Esophagus squamous epithelium (tissue), 5 donors: ENCODE measurements at regions not wholly inside any gene's neighbourhood (a gene's known extent, or its start where the extent isn't known, plus 50 kb on each side); places are given as distances from the start of the nearest gene placed in this dataset.

ENCODE experiments used
- DNase-seq: peaks from one replicate; lab custom pipeline; 2025; lab: John Stamatoyannopoulos, UW
- H3K27ac ChIP-seq, 4 donors: fragments of 200-600 bp; sonication (generic); one replicate each; pipeline ENCODE4 v1.5.1; 2016 to 2019; ENCODE audit warnings: mild to moderate bottlenecking in 1 of 4
- H3K27me3 ChIP-seq, 4 donors: fragments of 200-600 bp; sonication (generic); 1 replicate in 3 of 4; 2 replicates in 1 of 4; pipeline versions ENCODE4 v1.5.1 to v1.6.0; 2017 to 2021; ENCODE audit warnings: antibody characterized with exemption in 1 of 4
- H3K36me3 ChIP-seq, 3 donors: fragments of 200-600 bp; sonication (generic); one replicate each; pipeline ENCODE4 v1.5.1; 2016 to 2019
- H3K4me1 ChIP-seq, 3 donors: fragments of 200-600 bp; sonication (generic); one replicate each; pipeline ENCODE4 v1.5.1; 2017 to 2019
- H3K4me3 ChIP-seq, 4 donors: fragments of 200-600 bp; sonication (generic); 1 replicate in 3 of 4; 2 replicates in 1 of 4; pipeline ENCODE4 v1.5.1; 2016 to 2019; ENCODE audit warnings: mild to moderate bottlenecking in 2 of 4, moderate library complexity in 1 of 4
- H3K9me3 ChIP-seq, 3 donors: fragments of 200-600 bp; sonication (generic); one replicate each; pipeline ENCODE4 v1.5.1; 2016 to 2019
- POLR2A ChIP-seq, 4 donors: fragments of 450-650 bp; IDR thresholded peaks; one replicate each; pipeline ENCODE4 v1.6.1; 2017; ENCODE audit warnings: antibody characterized with exemption in 4 of 4, mild to moderate bottlenecking in 4 of 4, moderate library complexity in 3 of 4
- WGBS, 2 donors: methylation state at CpG; one replicate each; pipeline ENCODE4 v1.1.5; 2018; 5-methylcytosine and 5-hydroxymethylcytosine counted together
- intact Hi-C: fragments of 100-400 bp; cut with DNase I; formaldehyde crosslinking; loops from one replicate; pipeline ENCODE4 v1.15.0; 2022
- TF ChIP-seq, protein P1 (sequence below), 6 experiments: fragments of 450-650 bp in 4 of 6; fragments of 200-600 bp in 2 of 6; sonication (generic) in 2 of 6; IDR thresholded peaks; one replicate each; pipeline ENCODE4 v1.5.1; 2016 to 2019; ENCODE audit warnings: antibody characterized with exemption in 6 of 6, mild to moderate bottlenecking in 4 of 6, moderate library complexity in 4 of 6
- donor health status: DM: yes; HTN: yes; CAD: no.

DNA sequence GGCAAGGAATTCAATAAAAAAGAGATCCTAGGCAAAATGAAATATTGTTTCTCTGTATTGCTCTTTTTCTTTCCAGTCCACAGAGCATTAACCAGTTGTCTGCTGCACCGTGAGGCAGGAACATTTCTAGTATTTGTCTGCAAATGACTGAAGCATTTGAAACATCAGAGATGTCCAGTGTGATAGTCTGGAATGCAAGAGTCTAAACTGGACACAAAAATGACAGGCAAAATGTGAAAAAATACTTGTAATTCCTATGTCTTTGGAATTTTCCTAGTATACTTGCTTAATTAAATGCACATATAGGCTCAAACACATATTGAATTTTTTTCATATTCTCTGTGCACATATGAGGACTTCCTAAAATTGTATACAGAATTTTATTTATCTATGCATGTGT lies 120.5 kb upstream of the SPATS2L start:
- TF ChIP-seq POLR2A (IDR thresholded peaks at IDR 0.05) = no peak
- TF ChIP-seq, protein P1, sequence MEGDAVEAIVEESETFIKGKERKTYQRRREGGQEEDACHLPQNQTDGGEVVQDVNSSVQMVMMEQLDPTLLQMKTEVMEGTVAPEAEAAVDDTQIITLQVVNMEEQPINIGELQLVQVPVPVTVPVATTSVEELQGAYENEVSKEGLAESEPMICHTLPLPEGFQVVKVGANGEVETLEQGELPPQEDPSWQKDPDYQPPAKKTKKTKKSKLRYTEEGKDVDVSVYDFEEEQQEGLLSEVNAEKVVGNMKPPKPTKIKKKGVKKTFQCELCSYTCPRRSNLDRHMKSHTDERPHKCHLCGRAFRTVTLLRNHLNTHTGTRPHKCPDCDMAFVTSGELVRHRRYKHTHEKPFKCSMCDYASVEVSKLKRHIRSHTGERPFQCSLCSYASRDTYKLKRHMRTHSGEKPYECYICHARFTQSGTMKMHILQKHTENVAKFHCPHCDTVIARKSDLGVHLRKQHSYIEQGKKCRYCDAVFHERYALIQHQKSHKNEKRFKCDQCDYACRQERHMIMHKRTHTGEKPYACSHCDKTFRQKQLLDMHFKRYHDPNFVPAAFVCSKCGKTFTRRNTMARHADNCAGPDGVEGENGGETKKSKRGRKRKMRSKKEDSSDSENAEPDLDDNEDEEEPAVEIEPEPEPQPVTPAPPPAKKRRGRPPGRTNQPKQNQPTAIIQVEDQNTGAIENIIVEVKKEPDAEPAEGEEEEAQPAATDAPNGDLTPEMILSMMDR (IDR thresholded peaks at IDR 0.05) = no peak
- peaks cover 0 to 6% (median 0%) of the 10 kb centered on the region in 4 donors for H3K27me3 ChIP-seq
- intact Hi-C loops = no loop called here
- no peaks in the 10 kb centered on the region for H3K4me1 ChIP-seq
- no peaks in the 10 kb centered on the region for H3K36me3 ChIP-seq
- H3K27ac ChIP-seq = no peak overlapping the region
- 71 to 72% methylated on average over 1 of the region's 1 CpG for WGBS, 2 donors
- no peaks in the 10 kb centered on the region for H3K9me3 ChIP-seq
- DNase-seq = no peak
- no peak overlapping the region for H3K4me3 ChIP-seq

DNA sequence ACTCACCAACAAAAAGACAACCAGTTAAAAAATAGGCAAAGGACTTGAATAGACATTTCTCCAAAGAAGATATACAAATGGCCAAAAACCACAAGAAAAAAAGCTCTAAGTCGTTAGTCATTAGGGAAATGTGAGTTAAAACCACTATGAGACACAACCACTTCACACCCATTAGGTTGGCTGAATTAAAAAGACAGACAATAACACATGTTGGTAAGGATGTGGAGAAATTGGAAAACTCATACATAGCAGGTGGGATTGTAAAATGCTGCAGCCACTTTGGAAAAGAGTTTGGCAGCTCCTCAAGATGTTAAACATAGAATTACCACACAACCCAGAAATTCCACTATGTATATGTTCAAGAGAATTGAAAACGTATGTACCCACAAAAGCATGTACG lies 117.6 kb upstream of the SPATS2L start:
- no peak for DNase-seq
- no peak overlapping the region for H3K4me3 ChIP-seq
- no peaks in the 10 kb centered on the region for H3K27me3 ChIP-seq
- intact Hi-C loops = no loop called here
- H3K4me1 ChIP-seq = no peaks in the 10 kb centered on the region
- no peak overlapping the region for H3K27ac ChIP-seq
- TF ChIP-seq, protein P1 (IDR thresholded peaks at IDR 0.05) = no peak
- no peak for TF ChIP-seq POLR2A (IDR thresholded peaks at IDR 0.05)
- H3K9me3 ChIP-seq = no peaks in the 10 kb centered on the region
- no peaks in the 10 kb centered on the region for H3K36me3 ChIP-seq
- 47 to 56% methylated on average over 3 of the region's 3 CpGs for WGBS, 2 donors

DNA sequence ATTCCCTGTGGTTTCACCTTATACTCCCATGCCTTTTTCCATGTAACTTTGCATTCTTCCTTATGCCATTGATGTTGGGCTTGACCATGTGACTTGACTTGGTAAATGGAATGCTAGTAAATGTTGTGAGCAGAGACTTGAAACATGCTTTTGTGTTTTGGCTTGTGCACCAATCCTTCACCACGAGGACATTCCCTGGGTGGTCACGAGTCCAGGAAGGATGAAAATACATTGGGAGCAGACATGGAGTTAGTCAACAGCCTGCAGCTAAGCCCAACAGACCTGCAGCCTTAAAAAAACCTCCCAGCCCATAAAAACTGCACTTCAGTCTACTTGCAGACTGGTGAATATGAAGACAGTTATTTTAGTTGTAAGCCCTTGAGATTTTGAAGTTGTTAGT lies 116.5 kb upstream of the SPATS2L start:
- Histone ChIP-seq H3K36me3 (no peaks in the 10 kb centered on the region), H3K4me1 (no peaks in the 10 kb centered on the region), H3K27me3 (no peaks in the 10 kb centered on the region), H3K27ac (no peak overlapping the region), H3K4me3 (no peak overlapping the region), H3K9me3 (no peaks in the 10 kb centered on the region)
- WGBS, 2 donors = 50 to 64% methylated on average over 2 of the region's 2 CpGs
- intact Hi-C loops = no loop called here
- no peak for DNase-seq
- TF ChIP-seq, protein P1 (IDR thresholded peaks at IDR 0.05) = no peak
- TF ChIP-seq POLR2A (IDR thresholded peaks at IDR 0.05) = no peak

DNA sequence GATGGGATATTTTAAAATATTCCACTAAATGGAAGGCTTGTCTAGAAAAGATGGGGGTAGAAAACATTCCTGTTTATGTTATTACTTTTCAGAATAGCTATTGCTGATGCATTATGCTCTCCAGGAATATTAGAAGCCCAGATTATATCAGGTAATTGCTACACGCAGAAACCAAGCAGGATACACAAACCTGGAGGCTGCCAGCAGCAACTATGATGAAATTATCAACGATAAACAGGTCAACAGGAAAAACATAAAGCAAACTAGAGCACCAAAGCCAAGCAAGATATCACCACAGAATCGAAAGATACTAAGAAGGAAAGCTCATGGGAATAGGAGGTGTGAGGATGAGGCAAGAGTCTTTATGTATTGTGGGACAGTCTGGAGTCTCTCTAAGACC lies 113.2 kb upstream of the SPATS2L start:
- 85 to 96% methylated on average over 3 of the region's 3 CpGs for WGBS, 2 donors
- Histone ChIP-seq H3K4me3 (no peak overlapping the region), H3K27ac (no peak overlapping the region), H3K4me1 (no peaks in the 10 kb centered on the region), H3K27me3 (no peaks in the 10 kb centered on the region), H3K36me3 (no peaks in the 10 kb centered on the region), H3K9me3 (no peaks in the 10 kb centered on the region)
- intact Hi-C loops = no loop called here
- TF ChIP-seq, protein P1 (IDR thresholded peaks at IDR 0.05) = no peak
- no peak for TF ChIP-seq POLR2A (IDR thresholded peaks at IDR 0.05)
- DNase-seq = no peak

DNA sequence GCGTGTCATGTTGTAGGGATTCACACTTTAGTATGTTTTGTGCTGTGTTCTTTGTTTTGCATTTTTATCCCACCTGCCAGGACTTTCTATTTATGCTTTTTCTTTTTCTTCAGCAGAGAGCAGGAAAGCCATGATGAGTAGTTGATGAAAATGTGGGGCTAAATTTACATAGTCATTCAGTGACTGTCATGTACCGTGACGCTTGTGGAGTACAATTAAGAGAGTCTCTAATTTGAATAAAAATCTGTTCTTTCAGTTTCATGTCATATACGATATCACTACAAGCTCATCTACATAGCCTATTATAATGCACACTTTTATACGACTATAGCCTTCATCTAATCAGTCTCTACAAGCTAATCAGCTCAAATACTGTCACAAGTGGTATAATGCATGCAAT lies 112.7 kb upstream of the SPATS2L start:
- intact Hi-C loops = no loop called here
- Histone ChIP-seq H3K9me3 (no peaks in the 10 kb centered on the region), H3K27ac (no peak overlapping the region), H3K4me1 (no peaks in the 10 kb centered on the region), H3K36me3 (no peaks in the 10 kb centered on the region), H3K4me3 (no peak overlapping the region), H3K27me3 (no peaks in the 10 kb centered on the region)
- DNase-seq = no peak
- 69 to 78% methylated on average over 5 of the region's 5 CpGs for WGBS, 2 donors
- TF ChIP-seq, protein P1 (IDR thresholded peaks at IDR 0.05) = no peak
- no peak for TF ChIP-seq POLR2A (IDR thresholded peaks at IDR 0.05)
